GM10266 (cell line): ENCODE measurements at regions not wholly inside any gene's neighbourhood (a gene's known extent, or its start where the extent isn't known, plus 50 kb on each side); places are given as distances from the start of the nearest gene placed in this dataset.

Source experiments
- DNase-seq: peaks from one replicate; pipeline ENCODE4 v3.0.0; 2012; ENCODE audit errors: extremely low spot score
- CTCF ChIP-seq: IDR thresholded peaks from 2 replicates; pipeline ENCODE4 v1.5.1; 2012; ENCODE audit warnings: mild to moderate bottlenecking, low read depth; ENCODE audit not compliant: control insufficient read depth, insufficient read depth; ENCODE audit errors: missing control alignments

- DNase-seq, result no peak
- TF ChIP-seq CTCF, result no peak
Observed at GRCh38 chr4:111808174-111808573, 337.1 kb upstream of the FAM241A start.

GRCh38 chr4:111811661-111812060, 333.6 kb upstream of the FAM241A start:
- no peak for DNase-seq
- no peak for TF ChIP-seq CTCF

- DNase-seq, result no peak
- no peak for TF ChIP-seq CTCF
Observed at GRCh38 chr4:111812114-111812513, 333.1 kb upstream of the FAM241A start.

GRCh38 chr4:111812760-111813159, 332.5 kb upstream of the FAM241A start:
- no peak for TF ChIP-seq CTCF
- no peak for DNase-seq

- DNase-seq, result no peak
Observed at GRCh38 chr4:111813555-111814140, 331.6 kb upstream of the FAM241A start.

GRCh38 chr4:111814961-111815360, 330.3 kb upstream of the FAM241A start:
- no peak for TF ChIP-seq CTCF
- DNase-seq, result no peak

More at GRCh38 chr4:111813555-111814140, 331.6 kb upstream of the FAM241A start:
- TF ChIP-seq CTCF, result no peak

GRCh38 chr4:111821342-111821741, 323.9 kb upstream of the FAM241A start:
- TF ChIP-seq CTCF, result no peak
- DNase-seq, result no peak
